Activated CD4-positive, alpha-beta T cell treated with anti-CD3 and anti-CD28 coated beads for 36 hours (primary cell): ENCODE measurements at regions not wholly inside any gene's neighbourhood (a gene's known extent, or its start where the extent isn't known, plus 50 kb on each side); places are given as distances from the start of the nearest gene placed in this dataset.

ENCODE experiments used
- ATAC-seq: fragments of 200-7000 bp; cut with Tn5 transposase; one replicate; pipeline ENCODE4 v1.10.0; 2021; ENCODE audit warnings: mild to moderate bottlenecking, moderate library complexity
- CTCF ChIA-PET: fragments of 350-600 bp; sonication (Branson Sonifier 250); formaldehyde crosslinking; loops from one replicate; lab custom pipeline; 2021; ENCODE audit warnings: antibody characterized with exemption; lab: Charles Lee
- POLR2A ChIA-PET: fragments of 350-600 bp; sonication (Branson Sonifier 250); formaldehyde crosslinking; loops from one replicate; lab custom pipeline; 2021; ENCODE audit warnings: antibody characterized with exemption, inconsistent platforms; lab: Charles Lee
- DNase-seq: peaks from one replicate; pipeline ENCODE4 v3.0.0-alpha.2; 2020
- H3K27ac Mint-ChIP-seq: one replicate; pipeline ENCODE4 v1.8.0; 2021; ENCODE audit warnings: mixed read lengths
- H3K27me3 Mint-ChIP-seq: one replicate; pipeline ENCODE4 v1.8.0; 2021; ENCODE audit warnings: mixed read lengths
- H3K36me3 Mint-ChIP-seq: one replicate; pipeline ENCODE4 v1.8.0; 2021; ENCODE audit warnings: low read depth, mixed read lengths
- H3K4me1 Mint-ChIP-seq: one replicate; pipeline ENCODE4 v1.8.0; 2021; ENCODE audit warnings: mixed read lengths
- H3K4me3 Mint-ChIP-seq: one replicate; pipeline ENCODE4 v1.8.0; 2021; ENCODE audit warnings: mild to moderate bottlenecking, moderate library complexity, mixed read lengths
- H3K9me3 Mint-ChIP-seq: one replicate; pipeline ENCODE4 v1.8.0; 2021; ENCODE audit warnings: low read depth, mixed read lengths
- intact Hi-C, 2 experiments: fragments of 100-400 bp; cut with DNase I in 1 of 2; cut with micrococcal nuclease in 1 of 2; formaldehyde crosslinking; loops; one replicate each; pipeline versions ENCODE4 v1.14.2 to v1.15.1; 2022 to 2024; cut with DNase I, micrococcal nuclease

DNA sequence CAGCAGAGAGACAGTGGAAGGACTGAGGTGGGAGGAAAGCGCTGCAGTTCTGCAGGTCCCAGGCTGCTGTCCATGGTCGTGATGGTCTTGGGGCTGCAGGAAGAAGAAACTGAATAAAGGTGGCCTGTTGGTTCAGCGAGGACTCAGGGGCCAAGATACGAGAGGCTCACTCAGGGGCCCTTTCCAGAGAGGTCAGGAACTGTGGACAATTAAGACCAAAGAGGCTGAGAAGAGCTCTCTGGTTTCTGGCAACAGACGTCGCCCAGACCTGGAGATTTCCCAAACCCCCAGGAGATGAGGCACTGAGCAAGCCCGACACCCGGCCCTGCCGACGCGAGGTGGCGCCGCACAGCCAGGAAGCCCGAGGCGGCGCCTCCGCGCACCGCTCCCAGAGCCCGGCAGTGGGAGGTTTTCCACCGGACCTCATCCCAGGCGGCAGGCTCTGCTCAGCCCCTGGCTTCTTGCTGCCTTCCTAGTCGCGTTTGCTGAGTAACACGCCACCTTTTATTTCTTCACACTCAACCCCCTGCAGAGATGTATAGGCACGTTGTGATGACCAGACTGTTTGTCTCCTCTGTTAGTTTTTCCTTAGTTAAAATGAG, 56.4 kb upstream of the ARRDC4 start:
- POLR2A ChIA-PET, result no interaction called here
- peak; percentile 64 for DNase-seq
- intact Hi-C loops, result loop anchor here (1.0 to 10.0 kb wide), 4 partner anchors 274 to 521 kb away; no protein-coding TSS in a partner anchor
- Mint-ChIP-seq H3K27ac (no peak overlapping the region), H3K9me3 (no peaks in the 10 kb centered on the region), H3K27me3 (peaks cover 28% of the 10 kb centered on the region), H3K4me1 (peaks cover 2% of the 10 kb centered on the region), H3K36me3 (no peaks in the 10 kb centered on the region), H3K4me3 (no peak overlapping the region)
- peak; percentile 65 for ATAC-seq
- CTCF ChIA-PET, result interaction anchor here (3.0 kb wide), 1 partner anchor 274 kb away, joined by 15 read pairs; no protein-coding TSS in a partner anchor

- ChIA-PET CTCF (interaction anchor here (1.0 to 2.3 kb wide), 3 partner anchors 10 to 268 kb away, joined by 3 to 9 read pairs (median 8); no protein-coding TSS in a partner anchor), POLR2A (no interaction called here)
- no peak overlapping the region for H3K4me3 Mint-ChIP-seq
- H3K9me3 Mint-ChIP-seq, result no peaks in the 10 kb centered on the region
- no peak overlapping the region for H3K27ac Mint-ChIP-seq
- peak; percentile 81 for ATAC-seq
- H3K36me3 Mint-ChIP-seq, result no peaks in the 10 kb centered on the region
- peaks cover under 1% of the 10 kb centered on the region for H3K4me1 Mint-ChIP-seq
- peak; percentile 77 for DNase-seq
- intact Hi-C loops, result loop anchor here (1.0 to 10.0 kb wide), 5 partner anchors 51 to 518 kb away; partner anchors contain the start of gene ARRDC4 (in 1 of the 2)
- H3K27me3 Mint-ChIP-seq, result peaks cover 5% of the 10 kb centered on the region
Observed at GRCh38 chr15:97909291-97909891, 51.1 kb upstream of the ARRDC4 start.
